DND-41 (cell line): ENCODE measurements at regions not wholly inside any gene's neighbourhood (a gene's known extent, or its start where the extent isn't known, plus 50 kb on each side); places are given as distances from the start of the nearest gene placed in this dataset.

Experiments
- ATAC-seq: fragments of 200-7000 bp; cut with Tn5 transposase; 3 replicates; pipeline ENCODE4 v1.9.1; 2021; ENCODE audit warnings: low read depth; ENCODE audit not compliant: insufficient read depth
- DNase-seq: peaks from one replicate; pipeline ENCODE4 v3.0.0-alpha.2; 2020
- H2AFZ ChIP-seq: 2 replicates; pipeline ENCODE4 v1.6.0; 2012; ENCODE audit warnings: low read depth, low read length
- H3K27ac ChIP-seq: 2 replicates; pipeline ENCODE4 v1.5.1; 2012; ENCODE audit warnings: low read length, inconsistent platforms
- H3K27me3 ChIP-seq: fragments of 200-600 bp; sonication (generic); 2 replicates; pipeline ENCODE4 v1.6.0; 2012; ENCODE audit warnings: low read length, mild to moderate bottlenecking, inconsistent platforms; ENCODE audit not compliant: insufficient read depth, poor library complexity
- H3K36me3 ChIP-seq: 2 replicates; pipeline ENCODE4 v1.5.1; 2012; ENCODE audit warnings: low read length, inconsistent platforms; ENCODE audit not compliant: insufficient read depth
- H3K4me1 ChIP-seq: 2 replicates; pipeline ENCODE4 v1.5.1; 2012; ENCODE audit warnings: mild to moderate bottlenecking, low read length; ENCODE audit not compliant: insufficient read depth
- H3K4me2 ChIP-seq: 2 replicates; pipeline ENCODE4 v1.6.0; 2012; ENCODE audit warnings: mild to moderate bottlenecking, moderate library complexity, low read length, inconsistent platforms; ENCODE audit not compliant: insufficient read depth
- H3K4me3 ChIP-seq, 2 experiments: fragments of 200-600 bp in 1 of 2; shearing (Covaris generic) in 1 of 2; 2 replicates each; pipeline ENCODE4 v1.5.1; 2012 to 2016; ENCODE audit warnings: inconsistent platforms in 2 of 2, low read length in 2 of 2, mild to moderate bottlenecking in 2 of 2, low read depth in 1 of 2, moderate library complexity in 1 of 2
- H3K79me2 ChIP-seq: 2 replicates; pipeline ENCODE4 v1.6.0; 2012; ENCODE audit warnings: low read length, inconsistent platforms; ENCODE audit not compliant: insufficient read depth
- H3K9ac ChIP-seq: 2 replicates; pipeline ENCODE4 v1.6.0; 2012; ENCODE audit warnings: low read depth, mild to moderate bottlenecking, inconsistent platforms, low read length, moderate library complexity
- H3K9me3 ChIP-seq: 2 replicates; pipeline ENCODE4 v1.5.1; 2012; ENCODE audit warnings: low read length, moderate library complexity, mild to moderate bottlenecking, inconsistent platforms; ENCODE audit not compliant: insufficient read depth, severe bottlenecking
- H4K20me1 ChIP-seq: 2 replicates; pipeline ENCODE4 v1.6.0; 2012; ENCODE audit warnings: low read length; ENCODE audit not compliant: insufficient read depth
- EZH2 ChIP-seq: IDR thresholded peaks from 3 replicates; pipeline ENCODE4 v1.6.1; 2012; ENCODE audit warnings: borderline replicate concordance, low read depth, mild to moderate bottlenecking, moderate library complexity, low read length, inconsistent platforms; ENCODE audit not compliant: severe bottlenecking
- TF ChIP-seq, protein P1 (sequence below): IDR thresholded peaks from 2 replicates; pipeline ENCODE4 v1.5.1; 2012; ENCODE audit warnings: borderline replicate concordance, low read length, moderate library complexity, mild to moderate bottlenecking; ENCODE audit not compliant: poor library complexity, severe bottlenecking; ENCODE audit errors: extremely low read depth

DNA sequence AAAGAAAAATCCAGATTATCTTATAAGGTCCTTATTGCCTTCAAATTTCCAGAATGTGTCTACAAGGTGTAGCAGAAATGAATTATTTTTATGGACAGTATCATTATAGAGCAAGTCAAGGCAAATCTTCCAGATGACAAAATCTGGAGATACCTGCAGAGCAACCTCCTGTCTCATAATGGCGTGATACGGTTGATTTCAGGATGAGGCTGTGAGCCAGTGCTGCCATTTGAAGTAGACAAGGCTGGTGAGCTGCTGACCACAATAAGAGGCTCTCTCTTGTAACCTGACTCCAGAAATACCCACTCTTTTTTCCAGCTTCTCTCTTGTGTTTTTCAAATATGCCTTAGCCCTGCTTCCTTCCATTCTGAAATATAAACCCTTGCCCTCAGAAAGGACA is 108.2 kb downstream of the HTR1A start:
- no peaks in the 10 kb centered on the region for H3K4me1 ChIP-seq
- DNase-seq (no peak), ATAC-seq (no peak)
- H3K9ac ChIP-seq: no peak overlapping the region
- H3K36me3 ChIP-seq: no peaks in the 10 kb centered on the region
- H4K20me1 ChIP-seq: no peaks in the 10 kb centered on the region
- H3K27me3 ChIP-seq: no peaks in the 10 kb centered on the region
- H3K4me3 ChIP-seq: no peak overlapping the region
- H3K4me2 ChIP-seq: no peak overlapping the region
- H3K9me3 ChIP-seq: no peaks in the 10 kb centered on the region
- TF ChIP-seq, protein P1, sequence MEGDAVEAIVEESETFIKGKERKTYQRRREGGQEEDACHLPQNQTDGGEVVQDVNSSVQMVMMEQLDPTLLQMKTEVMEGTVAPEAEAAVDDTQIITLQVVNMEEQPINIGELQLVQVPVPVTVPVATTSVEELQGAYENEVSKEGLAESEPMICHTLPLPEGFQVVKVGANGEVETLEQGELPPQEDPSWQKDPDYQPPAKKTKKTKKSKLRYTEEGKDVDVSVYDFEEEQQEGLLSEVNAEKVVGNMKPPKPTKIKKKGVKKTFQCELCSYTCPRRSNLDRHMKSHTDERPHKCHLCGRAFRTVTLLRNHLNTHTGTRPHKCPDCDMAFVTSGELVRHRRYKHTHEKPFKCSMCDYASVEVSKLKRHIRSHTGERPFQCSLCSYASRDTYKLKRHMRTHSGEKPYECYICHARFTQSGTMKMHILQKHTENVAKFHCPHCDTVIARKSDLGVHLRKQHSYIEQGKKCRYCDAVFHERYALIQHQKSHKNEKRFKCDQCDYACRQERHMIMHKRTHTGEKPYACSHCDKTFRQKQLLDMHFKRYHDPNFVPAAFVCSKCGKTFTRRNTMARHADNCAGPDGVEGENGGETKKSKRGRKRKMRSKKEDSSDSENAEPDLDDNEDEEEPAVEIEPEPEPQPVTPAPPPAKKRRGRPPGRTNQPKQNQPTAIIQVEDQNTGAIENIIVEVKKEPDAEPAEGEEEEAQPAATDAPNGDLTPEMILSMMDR: no peak
- no peak for TF ChIP-seq EZH2
- H3K27ac ChIP-seq: no peak overlapping the region
- no peaks in the 10 kb centered on the region for H3K79me2 ChIP-seq
- H2AFZ ChIP-seq: no peak overlapping the region

DNA sequence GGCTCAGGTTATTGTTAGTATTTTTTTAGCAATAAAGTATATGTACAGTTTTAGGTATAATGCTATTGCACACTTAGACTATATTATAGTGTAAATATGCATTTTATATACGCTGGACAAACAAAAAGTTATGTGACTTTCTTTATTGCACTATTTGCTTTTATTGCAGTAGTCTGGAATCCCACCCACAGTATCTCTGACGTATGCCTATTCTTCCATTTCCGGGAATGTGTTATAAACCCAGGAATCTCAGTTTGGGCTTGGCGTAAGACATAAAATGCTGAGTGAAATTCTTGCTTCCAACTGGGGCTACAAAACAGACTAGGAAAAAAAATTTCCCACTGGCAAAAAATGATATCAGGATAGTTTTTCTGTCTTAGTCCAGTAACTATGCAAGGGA is 119.1 kb downstream of the HTR1A start:
- Histone ChIP-seq H3K79me2 (no peaks in the 10 kb centered on the region), H3K4me2 (no peak overlapping the region), H3K27ac (no peak overlapping the region), H3K27me3 (no peaks in the 10 kb centered on the region), H3K4me1 (no peaks in the 10 kb centered on the region), H3K4me3 (no peak overlapping the region), H3K9me3 (no peaks in the 10 kb centered on the region), H4K20me1 (no peaks in the 10 kb centered on the region), H2AFZ (no peak overlapping the region), H3K9ac (no peak overlapping the region), H3K36me3 (no peaks in the 10 kb centered on the region)
- DNase-seq (no peak), ATAC-seq (no peak)
- TF ChIP-seq, protein P1: no peak
- TF ChIP-seq EZH2: no peak

DNA sequence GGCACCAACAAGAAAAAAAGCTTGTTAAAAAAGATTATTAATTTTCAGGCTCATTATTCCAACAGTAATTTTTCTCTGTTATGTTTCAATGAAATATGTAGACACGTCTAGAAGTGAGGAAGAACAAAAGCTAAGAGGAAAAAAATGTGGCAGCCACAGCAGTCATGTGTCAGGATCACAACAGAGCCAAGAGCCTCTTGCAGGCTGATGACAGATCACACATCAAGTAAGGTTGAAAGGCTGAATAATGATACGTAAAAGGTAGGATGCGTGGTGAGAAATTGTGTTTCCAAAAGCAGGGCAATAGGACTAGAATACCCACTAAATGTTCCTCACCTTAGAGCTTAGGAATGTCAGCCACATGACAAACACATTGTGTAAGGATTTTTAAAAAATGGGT is 124.8 kb downstream of the HTR1A start:
- Histone ChIP-seq H3K27me3 (no peaks in the 10 kb centered on the region), H3K27ac (no peak overlapping the region), H3K9me3 (no peaks in the 10 kb centered on the region), H3K4me3 (no peak overlapping the region), H2AFZ (no peak overlapping the region), H3K36me3 (no peaks in the 10 kb centered on the region), H3K4me1 (no peaks in the 10 kb centered on the region), H3K9ac (no peak overlapping the region), H3K4me2 (no peak overlapping the region), H4K20me1 (no peaks in the 10 kb centered on the region), H3K79me2 (no peaks in the 10 kb centered on the region)
- ATAC-seq: no peak
- no peak for TF ChIP-seq EZH2
- TF ChIP-seq, protein P1: no peak
- no peak for DNase-seq

DNA sequence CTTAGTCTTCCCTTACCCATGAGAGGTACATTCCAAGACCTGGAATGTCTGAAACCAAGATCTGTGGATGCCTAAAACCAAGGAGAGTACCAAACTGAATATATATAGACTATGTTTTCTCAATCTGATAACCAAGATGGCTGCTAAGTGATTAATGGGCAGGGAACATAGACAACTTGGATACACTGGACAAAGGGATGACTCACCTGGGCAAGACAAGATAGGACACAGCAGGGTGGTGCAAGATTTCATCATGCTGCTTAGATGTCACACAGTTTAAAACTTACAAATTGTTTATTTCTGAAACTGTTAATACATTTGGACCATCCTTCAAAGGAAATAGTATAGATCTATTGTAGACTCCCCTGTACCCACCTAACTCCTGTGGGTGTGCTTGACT is 130.9 kb downstream of the HTR1A start:
- H3K9me3 ChIP-seq: no peaks in the 10 kb centered on the region
- no peaks in the 10 kb centered on the region for H3K4me1 ChIP-seq
- no peak for DNase-seq
- TF ChIP-seq, protein P1: no peak
- TF ChIP-seq EZH2: no peak
- H2AFZ ChIP-seq: no peak overlapping the region
- no peak overlapping the region for H3K4me3 ChIP-seq
- ATAC-seq: no peak
- no peak overlapping the region for H3K9ac ChIP-seq
- H3K27me3 ChIP-seq: no peaks in the 10 kb centered on the region
- no peaks in the 10 kb centered on the region for H3K79me2 ChIP-seq
- H3K36me3 ChIP-seq: no peaks in the 10 kb centered on the region
- no peaks in the 10 kb centered on the region for H4K20me1 ChIP-seq
- H3K4me2 ChIP-seq: no peak overlapping the region
- H3K27ac ChIP-seq: no peak overlapping the region
